Stimulated activated CD8-positive, alpha-beta memory T cell treated with anti-CD3 and anti-CD28 coated beads, Interleukin-12 subunit alpha, Interleukin-12 subunit beta, amount 100 ng/mL, for 1 hour (primary cell): ENCODE measurements at regions not wholly inside any gene's neighbourhood (a gene's known extent, or its start where the extent isn't known, plus 50 kb on each side); places are given as distances from the start of the nearest gene placed in this dataset.

Source experiments
- DNase-seq: peaks from one replicate; pipeline ENCODE4 v3.0.0-alpha.2; 2020; ENCODE audit warnings: low read depth

DNA sequence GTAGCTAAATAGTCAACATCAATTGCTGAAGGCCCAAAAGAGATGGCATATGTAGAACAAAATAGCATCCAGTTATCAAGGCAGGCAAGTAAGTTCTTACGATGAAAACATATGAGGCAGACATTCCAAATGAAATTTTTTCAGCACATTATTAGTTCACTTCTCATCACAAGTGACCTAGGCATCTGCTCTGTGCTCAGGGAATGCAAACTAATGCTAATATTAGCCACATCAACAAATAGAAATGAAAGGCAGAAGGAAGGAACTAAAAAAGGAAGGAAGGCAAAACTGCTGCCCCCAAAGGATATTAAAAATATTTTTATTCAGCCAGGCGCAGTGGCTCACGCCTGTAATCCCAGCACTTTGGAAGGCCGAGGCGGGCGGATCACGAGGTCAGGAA lies 51.2 kb upstream of the ROCK1 start:
- no peak for DNase-seq

DNA sequence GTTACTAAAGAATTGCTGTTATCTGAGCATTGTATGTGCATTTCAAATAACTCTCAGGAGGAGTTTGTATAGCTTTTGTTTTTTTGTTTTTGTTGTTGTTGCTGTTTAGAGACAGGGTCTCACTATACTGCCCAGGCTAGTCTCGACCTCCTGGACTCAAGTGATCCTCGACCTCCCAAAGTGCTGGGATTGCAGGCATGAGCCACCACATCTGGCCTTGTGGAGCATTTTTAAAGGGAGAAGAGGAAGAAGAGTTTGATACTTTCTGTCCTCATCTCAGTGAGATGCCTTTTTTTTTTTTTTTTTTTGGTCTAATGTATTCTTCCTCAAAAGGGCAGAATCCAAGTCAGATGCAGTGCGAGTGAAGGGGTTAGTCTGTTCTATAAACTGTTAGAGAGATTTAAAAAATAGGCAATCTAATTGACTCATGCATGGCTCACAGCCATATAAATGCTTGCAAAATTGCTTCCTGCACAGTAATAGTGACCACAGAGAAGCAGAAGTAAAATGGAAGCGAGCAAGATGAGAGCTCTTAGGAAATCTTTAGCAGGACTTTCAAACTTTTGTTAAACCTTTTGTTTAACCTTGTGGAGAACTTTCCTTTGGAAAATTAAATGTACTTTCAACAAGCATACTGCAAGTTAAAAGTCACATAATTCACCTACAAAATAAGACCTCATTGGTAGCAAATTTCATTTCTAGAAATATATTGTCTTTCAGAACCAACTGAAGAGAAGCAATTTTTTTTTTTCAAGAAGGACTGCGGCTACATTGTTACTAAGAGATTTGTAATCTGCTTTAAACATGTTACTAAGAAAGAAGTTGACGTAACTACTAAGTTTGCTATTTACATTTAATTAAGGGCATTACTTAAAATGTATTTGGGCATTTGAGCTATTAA lies 52.3 kb upstream of the ROCK1 start:
- DNase-seq: no peak

DNA sequence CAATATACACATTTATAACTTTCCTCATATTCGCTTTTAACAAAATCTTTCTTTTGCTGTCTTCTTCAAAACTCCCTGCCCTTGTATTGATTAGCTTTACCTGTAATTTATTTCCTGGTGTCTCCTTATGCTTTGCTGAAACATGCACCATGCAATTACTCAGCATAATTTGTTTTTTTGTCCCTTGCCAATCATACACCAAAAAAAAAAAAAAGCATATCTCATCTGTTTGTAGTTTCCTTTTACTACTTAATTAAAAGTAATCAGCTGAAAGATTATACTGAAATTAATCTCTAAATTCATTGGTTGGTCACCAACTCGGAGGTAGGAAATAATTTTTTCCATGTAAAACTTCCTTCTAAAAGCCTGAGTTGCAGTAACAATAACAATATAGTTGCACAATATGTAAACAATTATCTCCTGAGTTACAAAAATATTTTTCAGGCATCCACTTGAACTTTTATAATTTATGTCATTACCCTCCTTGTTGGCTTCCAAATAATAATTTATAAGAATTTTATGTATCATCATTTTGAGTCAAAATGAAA lies 53.0 kb upstream of the ROCK1 start:
- DNase-seq: no peak

DNA sequence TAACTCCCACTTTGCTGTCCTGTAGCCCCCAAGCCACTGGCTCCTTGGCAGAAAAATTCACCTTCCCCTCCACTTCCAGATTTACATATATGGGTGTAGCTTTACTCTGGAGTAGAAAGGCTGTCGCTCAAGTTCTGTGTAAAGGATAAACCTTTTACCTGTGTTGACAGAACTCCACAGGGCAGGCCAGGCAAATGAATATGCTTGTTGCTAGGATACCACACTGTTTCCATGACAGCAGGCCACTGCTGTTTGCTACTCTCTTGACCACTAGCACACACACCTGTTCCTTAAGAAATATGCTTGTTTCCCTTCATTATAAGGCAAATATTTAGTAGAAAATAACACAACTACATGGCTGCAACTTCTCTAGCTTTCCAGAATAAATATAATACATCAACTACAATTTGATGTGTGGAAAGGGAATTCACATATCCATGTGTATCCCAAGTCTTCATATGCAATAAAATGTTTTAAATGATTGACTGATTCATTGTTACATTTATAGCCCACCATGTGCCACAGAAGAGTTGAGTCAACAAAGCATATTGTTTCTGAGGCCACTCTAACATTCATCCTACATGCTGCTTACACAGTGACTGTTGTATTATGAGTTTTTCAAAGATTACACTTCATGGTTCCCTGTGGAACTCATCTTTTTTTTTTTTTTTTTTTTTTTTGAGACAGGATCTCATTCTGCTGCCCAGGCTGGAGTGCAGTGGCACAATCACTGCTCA lies 56.2 kb upstream of the ROCK1 start:
- DNase-seq: no peak

DNA sequence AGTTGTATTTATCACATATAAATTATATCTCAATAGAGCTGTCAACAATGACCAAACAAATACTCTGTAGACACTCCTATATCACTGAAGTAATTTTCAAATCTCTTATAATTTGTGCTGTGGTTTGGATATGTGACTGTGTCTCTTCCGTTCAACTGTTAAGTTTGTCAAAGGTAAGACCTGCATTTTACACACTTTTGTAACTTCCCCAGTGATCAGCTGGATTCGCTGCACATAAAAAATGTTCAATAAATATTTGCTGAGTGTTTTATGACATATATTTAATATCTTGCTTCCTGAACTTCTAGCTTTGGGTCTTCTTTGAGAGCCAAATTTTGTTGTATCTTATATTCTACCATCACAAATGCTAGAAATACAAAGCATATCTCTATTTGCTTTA lies 57.3 kb upstream of the ROCK1 start:
- no peak for DNase-seq

DNA sequence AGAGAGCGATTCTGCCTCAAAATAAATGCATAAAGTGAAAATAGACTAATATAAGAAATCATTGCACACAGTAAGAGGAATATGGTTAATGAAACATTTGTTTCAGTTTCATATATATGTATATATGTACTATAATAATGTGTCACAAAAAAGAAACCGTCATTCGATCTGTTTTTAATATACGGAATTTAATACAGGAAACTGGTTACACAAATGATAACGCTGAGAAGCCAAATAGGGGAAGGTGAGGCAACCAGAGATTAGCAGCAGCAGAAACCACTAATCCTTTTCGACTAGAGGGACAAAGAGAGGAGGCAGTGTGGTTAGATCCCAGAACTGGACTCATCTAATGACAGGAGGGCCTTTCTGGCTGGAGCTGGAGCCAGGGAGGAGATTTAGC lies 64.2 kb upstream of the GREB1L start:
- no peak for DNase-seq

DNA sequence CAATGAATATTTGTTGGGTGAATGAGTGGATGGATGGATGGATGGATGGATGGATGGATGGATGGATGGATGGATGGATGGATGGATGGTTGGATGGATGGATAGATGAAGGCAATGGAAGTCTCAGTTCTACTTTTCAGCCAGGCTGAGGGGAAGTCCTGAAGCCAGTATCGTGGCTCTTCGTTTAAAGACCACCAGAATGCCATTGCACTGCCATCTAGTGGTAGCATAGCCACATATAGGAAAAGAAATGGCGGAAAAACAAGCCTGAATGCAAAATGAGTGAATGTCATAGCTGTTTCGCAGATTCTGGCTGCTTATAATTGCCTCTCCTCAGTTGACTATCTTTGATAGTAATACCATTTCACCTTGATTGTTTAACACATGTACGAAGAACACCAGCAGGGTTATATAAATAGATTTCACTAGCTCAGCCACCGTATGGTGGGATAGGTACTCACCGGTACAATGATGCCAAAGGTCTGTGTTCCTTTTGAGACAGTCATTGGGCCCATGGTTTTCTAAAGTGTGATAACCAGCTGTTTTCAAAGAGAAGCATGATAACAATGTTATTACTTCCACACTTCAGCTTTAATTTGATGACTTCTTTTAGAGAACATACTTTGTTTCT lies 62.3 kb upstream of the GREB1L start:
- peak; percentile 25 for DNase-seq

DNA sequence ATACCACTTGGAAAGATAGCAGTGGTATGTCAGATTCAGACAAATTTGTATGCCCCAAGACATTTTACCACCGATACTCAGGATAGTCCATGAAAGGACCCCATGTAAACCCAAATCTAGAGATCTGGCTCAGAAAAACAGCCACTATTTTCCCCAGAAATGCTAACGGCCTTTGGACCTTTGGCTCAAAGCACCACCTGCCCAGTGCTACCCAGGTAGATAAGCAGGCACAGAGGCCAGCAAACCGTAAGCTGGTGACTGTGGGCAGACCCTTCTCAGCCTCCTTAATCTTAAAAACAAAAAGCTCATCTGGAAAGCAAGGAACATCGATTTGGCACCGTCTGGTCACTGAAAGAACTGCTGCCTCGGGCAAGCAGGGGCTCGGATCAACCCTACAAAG lies 61.4 kb upstream of the GREB1L start:
- DNase-seq: no peak

DNA sequence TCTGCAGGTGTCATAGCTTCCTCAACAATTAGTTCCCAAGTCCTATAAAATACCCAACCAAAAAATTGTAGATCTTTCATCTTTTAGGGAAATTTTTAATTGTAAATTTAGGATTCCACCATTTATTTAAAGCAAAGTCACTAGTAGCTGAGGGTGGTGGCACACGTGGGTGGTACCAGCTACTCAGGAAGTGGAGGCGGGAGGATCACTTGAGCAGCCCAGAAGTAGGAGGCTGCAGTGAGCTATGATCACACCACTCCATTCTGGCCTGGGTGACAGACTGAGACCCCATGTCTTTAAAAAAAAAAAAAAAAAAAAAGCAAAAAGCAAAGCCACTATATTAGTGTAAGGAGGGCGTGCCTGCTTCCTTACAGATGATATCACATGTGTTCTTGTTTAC lies 60.3 kb upstream of the GREB1L start:
- DNase-seq: no peak

DNA sequence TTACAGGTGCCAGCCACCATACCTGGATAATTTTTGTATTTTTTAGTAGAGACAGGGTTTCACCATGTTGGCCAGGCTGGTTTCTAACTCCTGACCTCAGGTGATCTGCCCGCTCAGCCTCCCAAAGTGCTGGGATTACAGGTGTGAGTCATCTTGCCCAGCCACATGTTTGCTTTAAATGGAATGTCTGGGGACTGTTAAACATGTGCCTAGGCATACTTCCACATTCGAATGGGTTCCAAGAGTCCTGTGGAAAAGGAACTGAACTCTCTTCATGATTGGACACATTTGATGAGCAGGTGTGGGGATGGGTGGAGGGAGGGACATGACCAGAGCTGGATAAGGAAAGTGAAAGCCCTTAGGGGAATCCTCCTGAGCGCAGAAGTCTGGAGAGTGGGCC lies 58.4 kb upstream of the GREB1L start:
- no peak for DNase-seq

DNA sequence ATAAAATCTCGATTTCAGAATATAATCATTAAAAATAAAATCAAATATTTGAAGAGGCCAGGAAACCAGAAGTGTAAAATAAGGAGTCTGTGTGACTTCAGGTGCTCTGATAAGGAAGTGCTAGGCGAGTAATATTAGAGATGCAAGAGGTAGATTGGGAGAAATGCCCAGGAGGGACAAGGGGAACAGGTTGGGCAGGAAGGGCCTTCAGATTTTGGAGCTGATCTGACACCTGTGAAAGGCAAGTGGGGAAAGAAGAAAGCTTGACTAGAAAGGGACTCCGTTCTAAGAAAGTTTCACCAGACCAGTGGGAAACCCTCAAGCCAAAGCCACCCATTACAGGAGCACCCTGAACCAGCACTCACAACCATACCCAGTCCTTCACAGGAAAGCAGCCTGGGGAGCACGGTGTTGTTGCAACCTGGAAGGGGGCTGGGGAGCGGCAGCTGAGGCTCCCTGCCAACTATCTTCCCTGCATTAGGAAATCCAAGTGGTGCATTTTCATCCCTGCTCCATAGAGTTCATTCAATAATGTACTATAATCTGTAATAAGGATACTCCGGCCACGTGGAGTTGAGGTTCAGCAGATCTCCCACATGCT lies 57.5 kb upstream of the GREB1L start:
- no peak for DNase-seq

DNA sequence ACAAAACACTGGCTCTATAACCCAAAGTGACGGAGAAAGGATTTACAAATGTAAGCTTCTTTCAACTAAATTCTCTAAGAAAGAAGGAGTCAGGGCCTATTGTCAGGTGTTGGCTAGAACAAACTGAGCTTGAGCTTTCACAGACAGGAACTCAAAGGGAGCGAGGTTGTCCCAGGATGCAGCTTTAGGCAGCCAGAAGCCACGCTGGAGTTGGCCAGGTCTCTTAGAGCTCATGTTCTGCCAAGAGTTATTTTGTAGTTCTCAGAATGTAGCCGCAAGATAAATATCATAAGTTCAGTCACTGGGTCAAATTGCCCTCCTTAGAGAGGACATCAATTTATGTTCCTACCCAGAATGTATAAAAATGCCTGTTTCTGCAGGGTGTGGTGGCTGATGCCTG lies 54.1 kb upstream of the GREB1L start:
- no peak for DNase-seq

DNA sequence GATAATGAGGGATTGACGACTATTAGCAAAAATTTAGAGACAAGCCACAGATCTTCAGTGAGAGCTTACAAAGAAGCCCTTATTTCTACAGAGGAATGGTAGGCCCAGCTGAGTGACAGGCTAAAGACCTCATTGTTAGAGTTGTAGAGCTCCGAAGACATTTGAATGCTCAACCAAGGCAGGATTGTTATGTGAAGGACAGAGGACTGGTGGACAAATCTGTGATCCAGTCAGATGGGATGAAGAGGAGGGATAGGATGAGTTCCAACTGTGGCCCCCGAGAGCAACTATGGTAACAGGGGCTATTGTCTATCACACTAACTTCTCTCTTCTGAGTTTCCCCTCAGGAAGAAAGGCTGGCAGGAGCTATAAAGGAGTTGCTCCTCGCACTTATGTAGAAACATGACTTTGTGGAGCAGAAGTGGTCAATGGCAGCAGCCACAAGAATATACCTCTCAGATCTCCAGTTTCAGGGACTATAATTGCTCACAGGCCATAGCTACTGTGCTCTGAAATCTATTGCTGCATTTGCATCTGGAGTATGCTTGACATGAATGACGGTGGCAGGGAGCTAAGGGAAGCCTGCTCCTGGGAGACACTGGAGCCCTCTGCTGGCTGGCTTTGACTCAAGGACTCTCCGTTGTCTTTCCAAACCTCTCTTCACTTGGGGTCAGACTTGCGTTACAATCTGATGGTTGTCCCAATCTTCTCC lies 50.3 kb upstream of the GREB1L start:
- DNase-seq: no peak
